Mucosa of descending colon (tissue), 3 donors: ENCODE measurements at regions not wholly inside any gene's neighbourhood (a gene's known extent, or its start where the extent isn't known, plus 50 kb on each side); places are given as distances from the start of the nearest gene placed in this dataset.
"Not testable (repeated sequence)": the region's sequence is repeated elsewhere in the genome, so short reads cannot be mapped to it uniquely, and the experiment has no call there.

Experiments used
- ATAC-seq: fragments of 200-7000 bp; cut with Tn5 transposase; one replicate; pipeline ENCODE4 v1.9.1; 2020; ENCODE audit warnings: mild to moderate bottlenecking, moderate library complexity
- DNase-seq, 3 donors: peaks; one replicate each; pipeline ENCODE4 v3.0.0-alpha.2; 2020
- H3K36me3 ChIP-seq: fragments of 200-600 bp; one replicate; pipeline ENCODE4 v1.8.0; 2021; ENCODE audit warnings: low read depth, mild to moderate bottlenecking
- H3K4me1 ChIP-seq: fragments of 200-600 bp; one replicate; pipeline ENCODE4 v1.8.0; 2021; ENCODE audit warnings: low read depth, mild to moderate bottlenecking
- H3K4me3 ChIP-seq: fragments of 200-600 bp; one replicate; pipeline ENCODE4 v1.8.0; 2021; ENCODE audit warnings: mild to moderate bottlenecking
- H3K9me3 ChIP-seq: fragments of 200-600 bp; one replicate; pipeline ENCODE4 v1.8.0; 2021; ENCODE audit warnings: mild to moderate bottlenecking
- intact Hi-C, 2 donors: fragments of 100-400 bp; cut with DNase I in 1 of 2; cut with micrococcal nuclease in 1 of 2; formaldehyde crosslinking; loops; one replicate each; pipeline versions ENCODE4 v1.11.0 to v1.11.1; 2022; cut with DNase I, micrococcal nuclease
- TF ChIP-seq, protein P1 (sequence below): fragments of 200-600 bp; IDR thresholded peaks from one replicate; pipeline ENCODE4 v1.8.0; 2022; ENCODE audit warnings: antibody characterized with exemption, mild to moderate bottlenecking
- donor health status: DM: no; HTN: no; CAD: no; lungs with moderate emphysema.
- donor health status: DM: no; HTN: no; CAD: no.
- donor health status: DM: no; HTN: yes; CAD: no.

- ATAC-seq = no peak
- Histone ChIP-seq H3K4me3 (no peak overlapping the region), H3K4me1 (no peaks in the 10 kb centered on the region), H3K36me3 (no peaks in the 10 kb centered on the region), H3K9me3 (peaks cover 29% of the 10 kb centered on the region)
- intact Hi-C loops = no loop called here
- no peak for DNase-seq
- TF ChIP-seq, protein P1, sequence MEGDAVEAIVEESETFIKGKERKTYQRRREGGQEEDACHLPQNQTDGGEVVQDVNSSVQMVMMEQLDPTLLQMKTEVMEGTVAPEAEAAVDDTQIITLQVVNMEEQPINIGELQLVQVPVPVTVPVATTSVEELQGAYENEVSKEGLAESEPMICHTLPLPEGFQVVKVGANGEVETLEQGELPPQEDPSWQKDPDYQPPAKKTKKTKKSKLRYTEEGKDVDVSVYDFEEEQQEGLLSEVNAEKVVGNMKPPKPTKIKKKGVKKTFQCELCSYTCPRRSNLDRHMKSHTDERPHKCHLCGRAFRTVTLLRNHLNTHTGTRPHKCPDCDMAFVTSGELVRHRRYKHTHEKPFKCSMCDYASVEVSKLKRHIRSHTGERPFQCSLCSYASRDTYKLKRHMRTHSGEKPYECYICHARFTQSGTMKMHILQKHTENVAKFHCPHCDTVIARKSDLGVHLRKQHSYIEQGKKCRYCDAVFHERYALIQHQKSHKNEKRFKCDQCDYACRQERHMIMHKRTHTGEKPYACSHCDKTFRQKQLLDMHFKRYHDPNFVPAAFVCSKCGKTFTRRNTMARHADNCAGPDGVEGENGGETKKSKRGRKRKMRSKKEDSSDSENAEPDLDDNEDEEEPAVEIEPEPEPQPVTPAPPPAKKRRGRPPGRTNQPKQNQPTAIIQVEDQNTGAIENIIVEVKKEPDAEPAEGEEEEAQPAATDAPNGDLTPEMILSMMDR = no peak
These were observed 731.0 kb downstream of the ZNF385D start for GRCh38 chr3:21020043-21020442.

DNA sequence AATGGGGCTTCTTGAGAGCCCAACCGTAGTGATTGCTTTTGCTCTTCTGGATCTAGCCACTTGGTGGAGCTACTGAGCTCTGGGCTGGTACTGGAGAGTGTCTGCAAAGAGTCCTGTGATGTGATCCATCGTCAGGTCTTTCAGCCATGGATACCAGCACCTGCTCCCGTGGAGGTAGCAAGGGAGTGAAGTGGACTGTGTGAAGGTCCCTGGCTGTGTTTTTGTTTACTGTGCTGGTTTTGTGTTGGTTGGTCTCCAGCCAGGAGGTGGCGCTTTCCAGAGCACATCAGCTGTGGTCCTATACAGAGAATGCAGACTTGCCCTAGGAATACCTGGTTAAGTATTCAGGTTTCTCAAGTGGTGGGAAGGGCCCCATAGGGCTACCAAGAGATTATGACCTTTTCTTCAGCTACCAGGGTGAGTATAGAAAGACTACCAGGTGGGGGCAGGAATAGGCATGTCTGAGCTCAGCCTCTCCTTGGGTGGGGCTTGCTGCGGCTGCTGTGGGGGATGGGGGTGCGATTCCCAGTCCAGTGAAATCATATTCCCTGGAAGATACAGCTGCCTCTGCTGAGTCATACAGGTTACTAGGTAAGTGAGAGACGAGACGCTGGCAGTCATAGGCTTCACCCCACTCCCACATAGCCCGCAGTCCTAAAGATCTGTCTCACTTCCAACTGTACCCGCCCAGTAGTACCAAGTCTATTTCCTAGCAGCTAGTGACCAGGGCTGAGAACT is 733.7 kb downstream of the ZNF385D start:
- Histone ChIP-seq H3K9me3 (peaks cover 37% of the 10 kb centered on the region), H3K4me1 (no peaks in the 10 kb centered on the region), H3K4me3 (no peak overlapping the region), H3K36me3 (no peaks in the 10 kb centered on the region)
- ATAC-seq (no peak), DNase-seq (peak in 1 of 3 donors; percentile 21)
- TF ChIP-seq, protein P1 = no peak
- intact Hi-C loops = no loop called here

DNA sequence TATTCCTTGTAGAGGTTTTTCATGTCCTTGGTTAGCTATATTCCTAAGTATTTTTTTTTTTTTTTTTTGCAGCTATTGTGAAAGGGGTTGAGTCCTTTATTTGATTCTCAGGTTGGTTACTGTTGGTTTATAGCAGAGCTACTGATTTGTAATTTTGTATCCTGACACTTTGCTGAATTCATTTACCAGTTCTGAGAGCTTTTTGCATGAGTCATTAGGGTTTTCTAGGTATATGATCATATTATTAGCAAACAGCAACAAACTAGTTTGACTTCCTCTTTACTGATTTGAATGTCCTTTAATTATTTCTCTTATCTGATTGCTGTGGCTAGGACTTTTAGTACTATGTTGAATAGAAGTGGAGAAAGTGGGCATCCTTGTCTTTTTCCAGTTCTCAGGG is 737.4 kb downstream of the ZNF385D start:
- Histone ChIP-seq H3K4me1 (no peaks in the 10 kb centered on the region), H3K9me3 (peaks cover 36% of the 10 kb centered on the region), H3K4me3 (no peak overlapping the region), H3K36me3 (no peaks in the 10 kb centered on the region)
- intact Hi-C loops = no loop called here
- TF ChIP-seq, protein P1 = no peak
- ATAC-seq (no peak), DNase-seq (no peak)

GRCh38 chr3:20999661-21000060 is 751.3 kb downstream of the ZNF385D start:
- Histone ChIP-seq H3K9me3 (peaks cover 16% of the 10 kb centered on the region), H3K4me3 (no peak overlapping the region), H3K4me1 (no peaks in the 10 kb centered on the region), H3K36me3 (no peaks in the 10 kb centered on the region)
- TF ChIP-seq, protein P1 = no peak
- intact Hi-C loops = no loop called here
- ATAC-seq (no peak), DNase-seq (no peak)

DNA sequence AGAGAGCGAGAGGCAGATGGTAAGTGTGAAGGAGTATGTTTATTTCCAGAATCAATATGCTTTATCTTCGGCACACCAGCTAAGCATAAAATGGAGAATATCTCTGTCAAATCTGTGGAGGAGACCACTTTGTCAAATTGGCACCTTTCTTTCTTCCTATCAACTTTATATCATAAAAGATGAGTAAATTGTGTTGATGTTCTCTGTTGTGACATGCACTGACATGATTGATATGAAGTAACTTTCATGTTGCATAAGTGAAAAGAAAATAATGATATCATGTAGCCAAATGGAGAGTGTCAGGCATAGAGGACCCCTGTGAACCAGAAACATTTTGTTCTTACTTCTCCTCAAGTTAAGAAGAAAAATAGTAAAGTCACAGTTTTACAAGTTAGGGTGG is 753.8 kb downstream of the ZNF385D start:
- DNase-seq (no peak), ATAC-seq (no peak)
- H3K4me3 ChIP-seq = no peak overlapping the region
- H3K36me3 ChIP-seq = no peaks in the 10 kb centered on the region
- TF ChIP-seq, protein P1 = no peak
- intact Hi-C loops = no loop called here
- peaks cover 20% of the 10 kb centered on the region for H3K9me3 ChIP-seq
- H3K4me1 ChIP-seq = no peaks in the 10 kb centered on the region

GRCh38 chr3:20990896-20991295 is 760.1 kb downstream of the ZNF385D start:
- no peak for DNase-seq
- Histone ChIP-seq H3K36me3 (no peaks in the 10 kb centered on the region), H3K9me3 (peaks cover 29% of the 10 kb centered on the region), H3K4me1 (no peaks in the 10 kb centered on the region), H3K4me3 (no peak overlapping the region)
- no peak for ATAC-seq
- intact Hi-C loops = no loop called here
- TF ChIP-seq, protein P1 = no peak

GRCh38 chr3:20989653-20990052 is 761.4 kb downstream of the ZNF385D start:
- H3K36me3 ChIP-seq, H3K4me3 ChIP-seq, H3K4me1 ChIP-seq, ATAC-seq, intact Hi-C loops, DNase-seq: not testable (repeated sequence)
- peaks cover 26% of the 10 kb centered on the region for H3K9me3 ChIP-seq
